NCI-H128 (cell line): ENCODE measurements at regions not wholly inside any gene's neighbourhood (a gene's known extent, or its start where the extent isn't known, plus 50 kb on each side); places are given as distances from the start of the nearest gene placed in this dataset.
"Not testable (repeated sequence)": the region's sequence is repeated elsewhere in the genome, so short reads cannot be mapped to it uniquely, and the experiment has no call there.

Experiments
- DNase-seq: peaks from one replicate; lab custom pipeline; 2025; ENCODE audit not compliant: unreplicated experiment; lab: John Stamatoyannopoulos, UW

DNA sequence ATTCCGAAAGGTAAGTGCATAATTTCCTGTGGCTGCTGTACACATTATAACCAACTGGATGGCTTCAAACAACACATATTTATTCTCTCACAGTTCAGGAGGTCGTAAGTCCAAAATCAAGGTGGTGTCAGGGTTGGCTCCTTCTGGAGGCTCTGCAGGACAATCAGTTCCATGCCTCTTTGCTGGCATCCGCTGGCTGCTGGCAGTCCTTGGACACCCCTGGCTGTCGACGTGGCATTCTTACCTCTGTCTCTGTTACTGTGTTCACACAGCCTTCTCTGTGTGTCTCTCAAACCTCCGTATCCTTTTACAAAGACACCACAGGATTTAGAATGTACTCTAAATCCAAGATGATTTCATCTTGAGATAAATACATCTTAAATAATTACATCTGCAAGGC, 398.8 kb upstream of the ATP10A start:
- DNase-seq = no peak

DNA sequence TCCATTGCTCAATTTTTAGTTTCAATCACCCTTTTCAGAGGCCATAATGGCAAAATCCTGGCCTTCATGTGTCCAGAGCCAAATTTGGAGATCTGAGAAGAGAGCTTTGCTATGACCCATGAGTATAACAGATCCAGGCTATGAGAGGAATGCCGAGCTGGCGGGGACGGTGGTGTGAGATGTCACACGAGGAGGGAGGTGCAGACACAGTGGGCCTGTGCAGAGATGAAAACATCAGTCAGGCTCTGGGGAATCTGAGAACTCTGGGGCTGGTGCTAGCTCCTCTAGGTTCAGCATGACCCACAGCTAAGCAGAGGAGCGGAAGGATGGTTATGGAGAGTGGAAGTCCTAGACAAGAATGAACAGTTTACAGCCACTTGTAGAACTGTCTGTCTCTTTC, 398.3 kb upstream of the ATP10A start:
- no peak for DNase-seq

DNA sequence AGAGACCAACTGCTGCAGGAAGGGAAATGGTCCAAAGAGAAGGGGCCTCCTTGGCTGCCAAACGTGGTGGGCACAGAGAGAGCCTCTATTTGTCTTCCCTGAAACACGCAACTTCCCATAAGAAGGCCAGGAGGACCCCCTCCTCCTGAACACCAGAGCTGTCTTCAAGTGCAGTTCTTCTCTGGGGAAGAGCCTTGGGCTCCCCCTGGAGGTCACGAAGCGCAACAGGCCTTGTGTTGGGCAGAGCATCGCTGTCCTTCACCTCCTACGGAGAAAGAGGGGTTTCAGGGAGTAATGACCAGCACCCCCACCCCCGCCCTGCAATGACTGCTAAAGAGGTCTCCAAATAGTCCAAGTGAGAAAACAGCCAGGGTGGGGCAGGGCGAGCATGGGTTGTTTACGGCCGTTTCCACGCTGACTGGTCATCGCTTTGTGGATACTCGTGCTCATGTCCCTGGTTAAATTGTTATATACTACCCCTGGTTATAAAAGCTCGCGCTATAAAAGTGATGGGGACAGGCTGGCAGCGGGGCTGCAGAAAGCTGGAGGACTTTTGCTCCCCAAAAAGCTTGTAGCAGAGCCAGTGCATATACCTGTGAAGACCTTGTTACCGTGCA, 397.5 kb upstream of the ATP10A start:
- no peak for DNase-seq

DNA sequence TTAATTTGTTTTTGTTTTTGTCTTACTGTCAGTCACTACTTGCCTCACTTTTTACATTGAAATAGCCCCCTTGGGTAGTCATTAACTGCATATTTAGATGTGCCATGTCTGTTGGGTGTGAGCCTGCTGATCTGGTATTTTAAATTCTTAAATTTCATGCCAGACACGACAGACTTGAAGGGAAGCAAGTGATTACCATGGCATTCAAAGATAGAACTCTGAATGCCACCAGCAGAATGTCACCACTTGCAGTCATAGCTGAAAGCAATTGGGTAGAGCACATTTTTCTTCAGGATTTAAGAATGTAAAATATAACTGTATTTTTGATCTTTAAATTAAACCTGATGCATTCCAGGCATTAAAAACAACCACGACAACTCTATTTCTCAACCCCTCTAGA, 396.5 kb upstream of the ATP10A start:
- DNase-seq = no peak

DNA sequence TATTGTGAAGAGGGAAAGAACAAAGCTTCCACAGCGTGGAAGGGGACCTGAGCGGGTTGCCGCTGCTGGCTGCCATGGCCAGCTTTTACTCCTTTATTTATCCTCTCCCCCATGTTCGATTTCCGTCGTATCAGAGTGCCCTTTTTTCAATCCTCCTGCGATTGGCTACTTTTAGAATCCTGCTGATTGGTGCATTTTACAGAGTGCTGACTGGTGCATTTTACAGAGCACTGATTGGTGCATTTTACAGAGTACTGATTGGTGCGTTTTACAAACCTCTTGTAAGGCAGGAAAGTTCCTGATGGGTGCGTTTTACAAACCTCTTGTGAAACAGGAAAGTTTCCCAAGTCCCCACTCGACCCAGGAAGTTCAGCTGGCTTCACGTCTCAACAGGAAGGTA, 381.7 kb upstream of the ATP10A start:
- not testable (repeated sequence) for DNase-seq

DNA sequence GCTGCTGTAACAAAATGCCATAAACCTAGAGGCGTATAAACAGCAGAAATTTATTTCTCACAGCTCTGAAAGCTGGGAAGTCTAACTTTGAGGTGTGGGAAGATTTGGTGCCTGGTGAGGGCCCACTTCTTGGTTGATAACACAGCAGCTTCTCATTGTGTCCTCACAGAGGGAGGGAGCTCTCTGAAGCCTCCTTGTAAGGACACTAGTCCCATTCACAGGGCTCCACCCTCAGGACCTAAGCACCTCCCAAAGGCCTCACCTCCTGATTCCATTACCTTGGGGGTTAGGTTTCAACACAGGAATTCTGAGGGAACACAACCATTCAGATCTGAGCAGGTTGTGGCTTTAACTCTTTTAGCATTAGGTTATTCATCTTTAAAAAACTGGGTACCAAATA, 380.3 kb upstream of the ATP10A start:
- no peak for DNase-seq

DNA sequence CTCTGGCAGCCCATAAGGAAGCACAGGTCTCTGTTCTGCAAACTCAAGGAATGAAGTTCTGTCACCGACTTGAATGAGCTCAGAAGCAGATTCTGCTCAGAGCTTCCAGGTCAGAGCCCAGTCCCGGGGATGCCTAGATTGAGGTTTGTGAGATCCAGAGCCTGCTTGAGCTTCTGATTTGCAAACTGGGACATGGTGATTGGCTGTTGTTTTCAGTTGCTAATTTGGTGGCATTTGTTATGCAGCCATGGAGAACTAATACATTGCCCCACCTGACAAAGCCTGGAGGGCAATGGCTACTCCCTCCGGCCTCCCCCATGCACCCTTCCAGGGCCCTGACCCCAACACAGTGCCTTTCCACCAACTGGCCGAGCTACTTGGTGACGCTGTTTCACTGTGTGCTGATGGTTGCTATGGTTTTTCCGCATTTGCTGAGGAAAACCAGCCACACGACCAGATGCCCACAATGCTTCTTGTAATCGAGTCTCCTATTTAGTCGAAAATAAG, 379.5 kb upstream of the ATP10A start:
- no peak for DNase-seq

DNA sequence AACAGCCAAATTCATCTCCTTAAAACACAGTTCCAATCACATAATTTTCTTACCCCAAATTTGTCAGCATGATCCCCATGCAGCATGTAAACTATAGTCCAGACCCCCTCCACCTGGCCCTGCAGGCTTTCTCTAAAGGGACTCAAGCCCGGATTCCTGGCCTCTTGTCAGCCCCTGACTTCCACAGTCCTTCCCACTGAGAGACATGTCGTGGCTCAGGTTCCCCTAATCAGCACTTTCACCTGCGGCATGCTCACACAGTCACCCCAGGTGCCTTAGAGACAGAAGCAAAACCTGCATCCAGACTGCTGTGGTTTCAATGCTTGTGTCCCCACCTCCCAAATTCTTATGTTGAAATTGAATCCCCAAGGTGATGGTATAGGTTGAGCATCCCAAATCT, 372.7 kb upstream of the ATP10A start:
- no peak for DNase-seq

DNA sequence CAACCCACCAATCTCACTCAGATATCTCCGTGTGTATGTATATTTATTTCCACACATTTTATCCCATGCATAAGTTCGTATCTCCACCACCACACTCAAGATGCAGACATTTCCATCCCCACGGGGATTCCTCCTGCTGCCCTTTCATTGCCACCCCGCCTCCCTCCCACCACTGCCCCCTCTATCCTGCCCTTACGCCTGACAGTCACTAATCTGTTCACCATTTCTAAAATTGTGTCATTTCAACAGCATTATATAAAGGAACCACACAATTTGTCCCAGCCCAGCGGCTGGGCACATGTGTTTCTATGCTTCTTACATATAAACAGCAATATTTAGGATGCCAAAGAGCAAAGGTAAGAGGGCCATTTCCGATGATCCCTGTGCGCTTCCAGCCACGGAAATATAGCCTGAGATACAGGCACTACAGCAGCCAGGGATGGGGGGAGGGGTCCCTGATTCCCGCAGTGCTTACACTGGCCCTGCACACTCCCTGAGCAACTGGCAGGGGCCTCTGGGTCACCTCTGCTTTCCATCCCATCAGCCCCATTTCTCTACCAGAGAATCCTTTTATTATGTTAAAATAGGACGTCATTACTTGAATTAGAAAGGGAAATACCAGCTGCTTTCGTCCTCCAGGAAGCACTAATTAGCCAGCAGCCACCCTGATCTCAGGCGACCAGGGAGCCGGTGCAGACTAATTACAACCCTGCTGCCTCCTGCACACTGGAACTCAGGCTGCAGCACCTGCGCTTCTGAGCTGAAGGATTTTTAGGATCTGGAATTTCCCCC, 372.0 kb upstream of the ATP10A start:
- DNase-seq = no peak

DNA sequence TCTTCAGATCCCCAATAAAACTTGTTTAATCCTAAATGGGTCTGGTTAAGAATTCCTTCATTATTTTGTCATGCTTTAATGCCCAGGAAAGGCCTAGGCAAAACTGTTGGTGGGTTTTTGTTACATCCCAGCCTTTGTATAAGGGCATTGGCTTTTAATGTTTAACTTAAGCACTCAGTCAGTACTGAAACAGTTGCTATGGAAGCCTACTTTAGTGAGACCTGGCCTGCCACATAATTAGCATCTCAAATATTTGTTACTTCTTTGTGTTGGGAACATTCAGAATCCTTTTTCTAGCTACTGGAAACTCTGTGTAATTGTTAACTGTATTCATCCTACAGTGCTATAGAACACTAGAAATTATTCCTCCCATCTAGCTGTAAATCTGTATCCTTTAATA, 369.6 kb upstream of the ATP10A start:
- DNase-seq = no peak

DNA sequence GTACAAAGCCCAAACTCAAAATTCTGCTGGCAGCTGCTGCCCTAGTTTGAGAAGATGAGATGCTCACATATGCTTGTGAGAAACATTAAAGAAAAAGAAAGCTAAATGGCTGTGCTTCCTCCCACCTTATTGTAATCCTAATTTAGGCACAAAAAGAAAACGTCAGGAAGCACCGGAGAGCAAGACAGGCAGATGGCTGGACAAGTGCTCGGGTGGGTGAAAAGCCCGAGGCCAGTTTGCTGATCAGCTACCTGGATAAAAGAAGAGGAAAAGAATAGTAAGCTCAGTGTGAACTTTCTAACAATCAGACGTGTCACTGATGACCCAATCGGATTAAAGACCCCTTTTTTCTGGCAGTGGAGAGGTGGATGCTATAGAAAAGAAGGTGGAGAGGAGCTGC, 368.0 kb upstream of the ATP10A start:
- no peak for DNase-seq

DNA sequence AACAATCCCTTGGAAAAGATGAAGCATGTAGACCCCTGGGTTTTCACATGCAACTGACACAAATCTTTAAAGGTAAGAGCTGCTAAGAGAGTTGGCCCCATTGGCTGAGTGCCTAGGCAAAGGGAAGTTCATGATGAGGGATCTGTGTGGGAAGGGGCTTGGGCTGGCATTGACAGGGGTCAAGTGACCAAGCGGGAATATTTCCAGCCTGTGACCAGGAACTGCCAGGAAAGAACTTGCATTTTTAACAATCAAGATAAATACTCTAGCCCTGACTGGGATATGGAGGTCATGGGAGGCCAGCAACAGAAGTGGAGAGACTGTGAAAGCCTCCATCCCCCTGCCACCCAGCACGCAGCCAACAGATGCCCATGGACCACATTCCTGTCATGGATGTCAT, 361.1 kb upstream of the ATP10A start:
- no peak for DNase-seq

DNA sequence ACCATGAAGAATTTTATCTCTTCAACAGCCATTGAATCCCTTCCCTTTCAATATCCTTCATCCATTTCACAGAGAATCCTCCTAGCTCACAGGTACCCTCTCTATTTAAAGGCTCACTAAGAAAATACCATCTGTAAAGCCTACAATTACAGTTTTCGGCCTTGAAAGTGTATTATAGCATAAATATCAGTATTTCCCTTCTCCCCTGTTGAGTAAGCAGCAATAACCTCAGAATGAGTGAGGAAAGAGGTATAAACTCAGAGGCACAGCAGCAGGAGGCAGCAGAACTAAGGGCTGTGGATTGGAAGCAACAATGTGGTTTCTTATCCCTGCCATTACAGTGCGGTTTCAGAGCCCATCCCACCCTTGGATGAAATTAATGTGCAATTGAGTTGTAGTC, 360.6 kb upstream of the ATP10A start:
- no peak for DNase-seq

DNA sequence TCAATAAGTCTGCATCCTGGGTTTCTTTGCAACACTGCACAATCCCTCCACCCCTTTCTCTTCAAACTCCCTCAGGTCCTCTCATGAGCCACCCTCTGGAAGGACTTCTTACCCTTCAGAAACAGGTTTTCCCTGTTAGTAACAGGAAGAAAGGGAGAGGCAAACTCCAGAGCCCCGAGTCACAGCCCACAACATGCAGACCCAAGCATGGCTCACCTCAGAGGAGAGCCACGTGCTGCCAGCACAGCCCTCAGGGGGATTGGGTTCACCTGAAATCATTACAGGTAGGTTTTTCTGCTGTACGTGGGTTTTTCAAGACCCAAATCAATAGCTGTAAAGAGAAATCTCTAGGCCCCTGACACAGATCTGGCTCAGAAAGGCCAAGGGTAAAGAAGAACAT, 359.7 kb upstream of the ATP10A start:
- no peak for DNase-seq

DNA sequence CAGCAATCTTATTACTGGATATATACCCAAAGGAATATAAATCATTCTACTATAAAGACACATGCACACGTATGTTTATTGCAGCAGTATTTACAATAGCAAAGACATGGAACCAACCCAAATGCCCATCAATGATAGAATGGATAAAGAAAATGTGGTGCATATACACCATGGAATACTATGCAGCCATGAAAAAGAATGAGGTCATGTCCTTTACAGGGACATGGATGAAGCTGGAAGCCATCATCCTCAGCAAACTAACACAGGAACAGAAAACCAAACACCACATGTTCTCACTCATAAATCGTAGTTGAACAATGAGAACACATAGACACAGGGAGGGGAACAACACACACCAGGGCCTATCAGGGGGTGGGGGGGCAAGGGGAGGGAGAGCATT, 353.9 kb upstream of the ATP10A start:
- DNase-seq = not testable (repeated sequence)

DNA sequence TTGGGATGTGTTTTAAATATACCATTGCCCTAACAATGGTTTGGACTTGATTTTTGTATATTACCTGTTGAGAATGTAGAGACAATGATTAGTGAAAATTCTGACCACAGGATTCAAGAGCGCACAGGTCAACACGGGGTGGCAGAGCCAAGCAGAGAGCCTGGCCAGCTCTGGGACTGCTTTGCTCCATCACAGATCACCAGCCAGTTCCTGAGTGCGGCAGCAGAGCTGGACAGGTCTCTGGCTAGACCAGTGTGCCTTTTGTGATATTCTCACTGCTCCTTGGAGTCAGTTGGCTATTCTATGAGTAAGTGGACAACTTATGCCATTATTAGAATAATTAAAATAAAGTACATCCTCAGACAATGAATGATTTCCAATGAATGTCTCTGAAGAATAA, 351.2 kb upstream of the ATP10A start:
- no peak for DNase-seq

DNA sequence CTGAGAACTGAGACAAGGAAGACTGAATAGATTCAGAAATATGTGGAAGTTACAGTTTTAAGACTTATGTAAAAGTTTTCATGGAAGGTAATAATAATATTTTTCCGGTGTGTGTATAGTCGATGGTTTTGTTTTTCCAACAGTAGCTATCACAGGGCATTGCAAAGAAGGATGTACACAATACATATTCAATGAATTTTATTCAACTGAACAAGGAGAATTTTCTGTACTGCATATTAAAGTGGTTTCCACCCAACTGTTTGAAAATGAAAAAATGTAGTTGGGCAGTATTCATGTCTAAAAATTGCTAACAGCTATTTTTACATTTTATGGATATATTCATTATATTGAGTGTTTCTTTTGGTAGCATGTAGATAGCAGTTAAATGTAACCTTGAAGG, 350.3 kb upstream of the ATP10A start:
- DNase-seq = no peak

DNA sequence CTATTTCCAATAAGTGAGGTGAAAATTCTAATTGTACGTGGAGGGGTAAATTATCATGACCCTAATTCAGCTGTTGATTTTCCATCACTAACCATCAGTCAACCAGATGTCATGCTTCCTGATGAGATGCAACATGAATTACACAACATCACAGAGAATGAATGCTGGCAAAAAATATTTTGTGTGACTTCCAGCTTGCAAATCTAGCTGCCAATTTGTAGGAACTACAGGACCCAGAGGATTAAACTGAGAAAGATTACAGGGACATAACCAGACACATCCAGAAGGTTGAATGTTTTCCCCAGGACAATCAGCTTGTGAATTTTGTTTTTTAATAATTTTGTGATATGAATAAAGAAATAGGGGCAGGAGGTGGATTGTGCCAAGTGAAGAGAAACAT, 349.0 kb upstream of the ATP10A start:
- DNase-seq = no peak

DNA sequence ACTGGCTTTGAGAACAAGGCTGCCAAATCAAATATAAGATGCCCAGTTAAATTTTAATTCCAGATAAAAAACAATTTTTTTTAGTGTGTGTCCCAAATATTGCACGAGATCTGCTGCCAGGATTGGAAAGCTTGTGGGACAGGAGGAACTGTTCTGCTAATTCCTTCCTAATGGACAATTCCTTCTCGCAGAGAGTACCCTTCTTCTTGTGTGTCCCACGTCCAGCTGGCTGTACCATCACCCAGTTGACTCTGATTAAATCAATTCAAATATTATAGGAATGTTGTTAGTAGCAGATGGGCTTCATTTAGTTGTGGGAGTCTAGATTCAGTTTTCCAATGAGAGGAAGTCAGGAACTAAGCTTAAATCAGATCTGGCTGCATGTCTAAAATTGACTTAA, 347.9 kb upstream of the ATP10A start:
- no peak for DNase-seq

DNA sequence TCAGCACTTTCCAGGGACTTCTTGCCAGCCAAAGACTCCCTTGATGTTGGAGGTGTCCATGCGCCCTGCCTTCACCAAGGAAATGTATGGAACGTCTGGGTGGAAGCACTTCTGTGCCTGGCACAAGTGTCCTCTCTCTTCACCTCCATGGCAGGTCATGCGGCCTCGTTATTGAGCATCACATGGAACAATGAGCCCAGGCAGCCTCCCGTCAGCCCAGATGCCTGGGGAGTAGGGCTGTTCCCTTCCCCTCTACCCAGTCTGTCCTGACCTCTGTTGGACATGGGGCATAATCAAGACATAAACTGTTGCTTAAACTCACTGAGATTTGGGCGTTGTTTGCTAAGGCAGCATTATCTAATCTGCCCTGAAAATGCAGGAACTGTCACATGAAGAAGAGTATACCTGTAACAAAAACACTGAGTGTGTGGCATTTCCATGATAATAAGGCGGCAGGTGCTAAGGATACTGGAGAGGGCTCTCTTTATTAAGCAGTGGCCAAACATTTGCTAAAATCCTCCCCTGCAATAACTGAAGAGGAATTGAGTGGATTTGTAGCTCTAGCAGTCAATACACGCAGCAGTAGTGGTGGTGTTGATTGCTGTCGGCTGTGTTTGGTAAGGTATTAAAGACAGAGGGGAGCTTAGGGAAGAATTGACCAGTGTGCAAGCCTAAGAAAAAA, 338.2 kb upstream of the ATP10A start:
- DNase-seq = no peak

DNA sequence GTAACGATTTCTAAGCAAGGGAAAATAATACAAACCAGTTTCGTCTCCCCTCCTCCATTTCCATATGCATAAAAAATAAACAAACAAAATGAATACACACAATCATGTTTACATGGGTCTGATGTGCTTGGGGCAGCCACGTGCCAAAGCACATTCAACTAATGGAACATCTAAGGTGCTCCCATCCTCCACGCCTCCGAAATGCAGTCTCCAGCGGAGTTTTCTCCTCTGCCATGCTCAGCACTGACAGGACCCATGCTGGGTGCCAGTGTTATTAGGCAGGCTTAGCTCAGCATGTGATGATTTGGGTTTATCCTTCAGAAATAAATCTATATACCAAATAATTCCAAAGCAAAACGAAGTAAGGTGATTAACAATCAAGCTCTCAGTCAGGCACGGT, 337.3 kb upstream of the ATP10A start:
- no peak for DNase-seq

DNA sequence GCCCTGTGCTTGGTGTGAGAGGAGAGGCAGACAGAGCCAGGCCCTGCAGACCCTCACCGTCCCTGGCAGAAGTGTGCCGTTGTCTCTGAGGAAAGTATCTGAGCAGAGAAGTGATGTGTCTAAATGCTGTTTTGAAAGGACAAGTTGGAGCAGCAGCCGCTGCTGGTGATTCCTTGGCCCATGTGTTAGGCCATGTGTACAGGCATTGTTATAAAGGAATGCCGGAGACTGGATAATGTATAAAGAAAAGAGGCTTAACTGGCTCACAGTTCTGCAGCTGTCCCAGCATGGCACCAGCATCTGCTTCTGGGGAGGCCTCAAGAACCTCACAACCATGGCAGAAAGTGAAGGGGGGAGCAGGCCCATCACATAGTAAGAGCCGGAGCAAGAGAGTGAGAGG, 334.6 kb upstream of the ATP10A start:
- DNase-seq = no peak
